ENCODE measurements at regions not wholly inside any gene's neighbourhood (a gene's known extent, or its start where the extent isn't known, plus 50 kb on each side); places are given as distances from the start of the nearest gene placed in this dataset.

DNA sequence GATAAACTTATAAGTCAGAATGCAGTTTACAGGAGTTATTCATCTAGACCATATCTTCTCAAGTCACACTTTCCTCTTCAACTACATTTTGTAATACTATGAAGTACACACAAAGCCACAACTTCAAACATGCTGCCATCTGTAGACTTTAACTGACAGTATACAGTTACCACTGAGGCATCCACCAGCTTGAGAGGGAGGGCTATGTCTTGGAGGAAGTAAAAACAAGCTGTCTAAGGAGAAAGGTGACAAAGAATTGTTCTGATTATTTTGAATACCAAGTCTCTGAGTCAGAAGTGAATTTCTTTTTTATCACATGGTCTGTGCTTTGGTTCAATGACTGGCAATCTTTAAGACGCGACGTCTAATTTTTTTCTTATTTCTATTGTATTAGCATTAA is 97.6 kb upstream of the CDH10 start:
- TF ChIP-seq, protein P1, sequence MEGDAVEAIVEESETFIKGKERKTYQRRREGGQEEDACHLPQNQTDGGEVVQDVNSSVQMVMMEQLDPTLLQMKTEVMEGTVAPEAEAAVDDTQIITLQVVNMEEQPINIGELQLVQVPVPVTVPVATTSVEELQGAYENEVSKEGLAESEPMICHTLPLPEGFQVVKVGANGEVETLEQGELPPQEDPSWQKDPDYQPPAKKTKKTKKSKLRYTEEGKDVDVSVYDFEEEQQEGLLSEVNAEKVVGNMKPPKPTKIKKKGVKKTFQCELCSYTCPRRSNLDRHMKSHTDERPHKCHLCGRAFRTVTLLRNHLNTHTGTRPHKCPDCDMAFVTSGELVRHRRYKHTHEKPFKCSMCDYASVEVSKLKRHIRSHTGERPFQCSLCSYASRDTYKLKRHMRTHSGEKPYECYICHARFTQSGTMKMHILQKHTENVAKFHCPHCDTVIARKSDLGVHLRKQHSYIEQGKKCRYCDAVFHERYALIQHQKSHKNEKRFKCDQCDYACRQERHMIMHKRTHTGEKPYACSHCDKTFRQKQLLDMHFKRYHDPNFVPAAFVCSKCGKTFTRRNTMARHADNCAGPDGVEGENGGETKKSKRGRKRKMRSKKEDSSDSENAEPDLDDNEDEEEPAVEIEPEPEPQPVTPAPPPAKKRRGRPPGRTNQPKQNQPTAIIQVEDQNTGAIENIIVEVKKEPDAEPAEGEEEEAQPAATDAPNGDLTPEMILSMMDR (IDR thresholded peaks at IDR 0.05), result no peak
- TF ChIP-seq POLR2AphosphoS5 (IDR thresholded peaks at IDR 0.05) (no peak), EP300 (IDR thresholded peaks at IDR 0.05) (no peak), POLR2A (IDR thresholded peaks at IDR 0.05) (no peak)
